ENCODE measurements at regions not wholly inside any gene's neighbourhood (a gene's known extent, or its start where the extent isn't known, plus 50 kb on each side); places are given as distances from the start of the nearest gene placed in this dataset.

- TF ChIP-seq, protein P1, sequence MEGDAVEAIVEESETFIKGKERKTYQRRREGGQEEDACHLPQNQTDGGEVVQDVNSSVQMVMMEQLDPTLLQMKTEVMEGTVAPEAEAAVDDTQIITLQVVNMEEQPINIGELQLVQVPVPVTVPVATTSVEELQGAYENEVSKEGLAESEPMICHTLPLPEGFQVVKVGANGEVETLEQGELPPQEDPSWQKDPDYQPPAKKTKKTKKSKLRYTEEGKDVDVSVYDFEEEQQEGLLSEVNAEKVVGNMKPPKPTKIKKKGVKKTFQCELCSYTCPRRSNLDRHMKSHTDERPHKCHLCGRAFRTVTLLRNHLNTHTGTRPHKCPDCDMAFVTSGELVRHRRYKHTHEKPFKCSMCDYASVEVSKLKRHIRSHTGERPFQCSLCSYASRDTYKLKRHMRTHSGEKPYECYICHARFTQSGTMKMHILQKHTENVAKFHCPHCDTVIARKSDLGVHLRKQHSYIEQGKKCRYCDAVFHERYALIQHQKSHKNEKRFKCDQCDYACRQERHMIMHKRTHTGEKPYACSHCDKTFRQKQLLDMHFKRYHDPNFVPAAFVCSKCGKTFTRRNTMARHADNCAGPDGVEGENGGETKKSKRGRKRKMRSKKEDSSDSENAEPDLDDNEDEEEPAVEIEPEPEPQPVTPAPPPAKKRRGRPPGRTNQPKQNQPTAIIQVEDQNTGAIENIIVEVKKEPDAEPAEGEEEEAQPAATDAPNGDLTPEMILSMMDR (IDR thresholded peaks at IDR 0.05 in 4 of 5, conservative IDR thresholded peaks at IDR 0.05 in 1 of 5) = no peak
- TF ChIP-seq POLR2A (IDR thresholded peaks at IDR 0.05) = no peak
- Histone ChIP-seq H3K9me3 (no peaks in the 10 kb centered on the region), H3K4me1 (peaks cover 13 to 23% of the 10 kb centered on the region in 2 donors), H3K4me3 (no peak overlapping the region), H3K36me3 (no peaks in the 10 kb centered on the region), H3K27ac (no peak overlapping the region), H3K27me3 (no peaks in the 10 kb centered on the region)
- intact Hi-C loops (cut with DNase I; ENCODE audit: low total_unique reads) (no loop called here), in situ Hi-C loops (cut with MboI; ENCODE audit: low sequenced_read_pairs in 4 of 4) (no loop called here)
- ATAC-seq (no peak), DNase-seq (no peak)
Observed at GRCh38 chr2:18925296-18925695, 335.9 kb upstream of the NT5C1B start.

GRCh38 chr2:18924886-18925285 lies 335.5 kb upstream of the NT5C1B start:
- ATAC-seq (peak in 1 of 2 donors; percentile 41), DNase-seq (no peak)
- Histone ChIP-seq H3K36me3 (no peaks in the 10 kb centered on the region), H3K4me1 (peaks cover 13 to 23% of the 10 kb centered on the region in 2 donors), H3K4me3 (no peak overlapping the region), H3K9me3 (no peaks in the 10 kb centered on the region), H3K27me3 (no peaks in the 10 kb centered on the region), H3K27ac (no peak overlapping the region)
- in situ Hi-C loops (cut with MboI; ENCODE audit: low sequenced_read_pairs in 4 of 4) = no loop called here
- TF ChIP-seq, protein P1 (IDR thresholded peaks at IDR 0.05 in 4 of 5, conservative IDR thresholded peaks at IDR 0.05 in 1 of 5) = no peak
- TF ChIP-seq POLR2A (IDR thresholded peaks at IDR 0.05) = no peak
- intact Hi-C loops (cut with DNase I; ENCODE audit: low total_unique reads) = no loop called here

GRCh38 chr2:18924386-18924785 lies 335.0 kb upstream of the NT5C1B start:
- Histone ChIP-seq H3K27ac (no peak overlapping the region), H3K4me3 (no peak overlapping the region), H3K27me3 (no peaks in the 10 kb centered on the region), H3K9me3 (no peaks in the 10 kb centered on the region), H3K36me3 (no peaks in the 10 kb centered on the region), H3K4me1 (peaks cover 13 to 23% of the 10 kb centered on the region in 2 donors)
- intact Hi-C loops (cut with DNase I; ENCODE audit: low total_unique reads) = no loop called here
- DNase-seq = no peak
- TF ChIP-seq, protein P1 (IDR thresholded peaks at IDR 0.05 in 4 of 5, conservative IDR thresholded peaks at IDR 0.05 in 1 of 5) = no peak
- no peak for TF ChIP-seq POLR2A (IDR thresholded peaks at IDR 0.05)
- in situ Hi-C loops (cut with MboI; ENCODE audit: low sequenced_read_pairs in 4 of 4) = no loop called here
- ATAC-seq = no peak

- in situ Hi-C loops (cut with MboI; ENCODE audit: low sequenced_read_pairs in 4 of 4) = no loop called here
- TF ChIP-seq POLR2A (IDR thresholded peaks at IDR 0.05) = no peak
- TF ChIP-seq, protein P1 (IDR thresholded peaks at IDR 0.05 in 4 of 5, conservative IDR thresholded peaks at IDR 0.05 in 1 of 5) = no peak
- no peak for DNase-seq
- Histone ChIP-seq H3K9me3 (no peaks in the 10 kb centered on the region), H3K36me3 (no peaks in the 10 kb centered on the region), H3K4me1 (peaks cover 13 to 16% of the 10 kb centered on the region in 2 donors), H3K27ac (no peak overlapping the region), H3K4me3 (no peak overlapping the region), H3K27me3 (no peaks in the 10 kb centered on the region)
- intact Hi-C loops (cut with DNase I; ENCODE audit: low total_unique reads) = no loop called here
- no peak for ATAC-seq
Observed at GRCh38 chr2:18922276-18922675, 332.9 kb upstream of the NT5C1B start.

DNA sequence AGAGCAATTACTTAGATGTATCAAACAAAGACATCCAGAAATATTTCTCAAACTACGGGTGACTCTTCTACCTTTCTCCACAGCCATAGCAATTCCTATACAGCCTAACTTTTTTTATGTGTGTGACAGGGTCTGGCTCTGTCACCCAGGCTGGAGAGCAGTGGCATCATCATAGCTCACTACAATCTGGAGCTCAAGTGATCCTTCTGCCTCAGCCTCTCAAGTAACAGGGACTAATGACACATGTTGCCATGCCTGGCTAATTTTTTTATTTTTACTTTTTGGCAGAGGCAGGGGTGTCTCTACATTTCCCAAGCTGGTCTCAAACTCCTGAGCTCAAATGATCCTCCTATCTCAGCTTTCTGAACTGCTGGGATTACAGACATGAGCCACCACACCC lies 328.9 kb upstream of the NT5C1B start:
- Histone ChIP-seq H3K27ac (no peak overlapping the region), H3K4me3 (no peak overlapping the region), H3K4me1 (no peaks in the 10 kb centered on the region), H3K27me3 (no peaks in the 10 kb centered on the region), H3K36me3 (no peaks in the 10 kb centered on the region), H3K9me3 (no peaks in the 10 kb centered on the region)
- TF ChIP-seq, protein P1 (IDR thresholded peaks at IDR 0.05 in 4 of 5, conservative IDR thresholded peaks at IDR 0.05 in 1 of 5) = no peak
- TF ChIP-seq POLR2A (IDR thresholded peaks at IDR 0.05) = no peak
- intact Hi-C loops (cut with DNase I; ENCODE audit: low total_unique reads) = no loop called here
- in situ Hi-C loops (cut with MboI; ENCODE audit: low sequenced_read_pairs in 4 of 4) = no loop called here
- DNase-seq (no peak), ATAC-seq (peak; percentile 36 to 89)
